T-cell (primary cell): ENCODE measurements at regions not wholly inside any gene's neighbourhood (a gene's known extent, or its start where the extent isn't known, plus 50 kb on each side); places are given as distances from the start of the nearest gene placed in this dataset.

Experiments
- ATAC-seq, 4 experiments: fragments of 200-7000 bp in 3 of 4; fragments of 150-1000 bp in 1 of 4; cut with Tn5 transposase; replicated peaks in 1 of 4; 1 replicate in 3 of 4; 2 replicates in 1 of 4; pipeline ENCODE4 v1.10.0; 2021; ENCODE audit warnings: moderate library complexity in 3 of 4, mild to moderate bottlenecking in 2 of 4, moderate number of reproducible peaks in 1 of 4
- CTCF ChIA-PET, 2 donors: fragments of 300-600 bp; sonication (Branson Sonifier 250); formaldehyde crosslinking; loops; one replicate each; lab custom pipeline; 2022; ENCODE audit warnings: antibody characterized with exemption in 2 of 2; lab: Charles Lee
- POLR2A ChIA-PET, 2 donors: fragments of 300-600 bp; sonication (Branson Sonifier 250); formaldehyde crosslinking; loops; one replicate each; lab custom pipeline; 2022; ENCODE audit warnings: antibody characterized with exemption in 2 of 2; lab: Charles Lee
- DNase-seq, 35 experiments: peaks; one replicate each; pipeline versions ENCODE4 v3.0.0 to v3.0.0-alpha.2; 2013 to 2023
- H3K27ac ChIP-seq: one replicate; pipeline ENCODE4 v1.5.1; 2013; ENCODE audit warnings: low read length
- H3K27me3 ChIP-seq, 2 experiments: replicated peaks in 1 of 2; 1 replicate in 1 of 2; 2 replicates in 1 of 2; pipeline versions ENCODE4 v1.6.1 to v1.7.0; 2013; ENCODE audit warnings: low read length in 1 of 2, mixed read lengths in 1 of 2; ENCODE audit not compliant: control insufficient read depth in 2 of 2, insufficient read depth in 2 of 2; ENCODE audit errors: extremely low read depth in 1 of 2
- H3K36me3 ChIP-seq, 2 donors: 1 replicate in 1 of 2; 2 replicates in 1 of 2; pipeline versions ENCODE4 v1.6.1 to v1.7.0; 2013; ENCODE audit warnings: low read length in 1 of 2; ENCODE audit not compliant: control insufficient read depth in 2 of 2, insufficient read depth in 1 of 2; ENCODE audit errors: extremely low read depth in 1 of 2
- H3K4me1 ChIP-seq, 2 experiments: 1 replicate in 1 of 2; 2 replicates in 1 of 2; pipeline versions ENCODE4 v1.6.1 to v1.7.0; 2013; ENCODE audit warnings: low read length in 2 of 2, mixed read lengths in 1 of 2; ENCODE audit not compliant: insufficient read depth in 2 of 2, control insufficient read depth in 1 of 2; ENCODE audit errors: extremely low read depth in 1 of 2
- H3K4me3 ChIP-seq, 2 donors: 1 replicate in 1 of 2; 2 replicates in 1 of 2; pipeline versions ENCODE4 v1.5.1 to v1.7.0; 2013; ENCODE audit warnings: mild to moderate bottlenecking in 2 of 2, low read length in 1 of 2, moderate library complexity in 1 of 2; ENCODE audit not compliant: control insufficient read depth in 1 of 2; ENCODE audit errors: extremely low read depth in 1 of 2
- H3K9me3 ChIP-seq: 2 replicates; pipeline ENCODE4 v1.7.0; 2013
- H3K27ac Mint-ChIP-seq, 2 donors: one replicate each; pipeline ENCODE4 v1.8.0; 2020 to 2021; ENCODE audit warnings: mild to moderate bottlenecking in 2 of 2, mixed read lengths in 2 of 2
- H3K27me3 Mint-ChIP-seq, 2 donors: one replicate each; pipeline ENCODE4 v1.8.0; 2021 to 2022; ENCODE audit warnings: mixed read lengths in 2 of 2
- H3K36me3 Mint-ChIP-seq: one replicate; pipeline ENCODE4 v1.8.0; 2021; ENCODE audit warnings: mixed read lengths
- H3K4me1 Mint-ChIP-seq, 3 donors: one replicate each; pipeline ENCODE4 v1.8.0; 2020 to 2022; ENCODE audit warnings: mixed read lengths in 3 of 3, mild to moderate bottlenecking in 1 of 3
- H3K4me3 Mint-ChIP-seq, 3 donors: one replicate each; pipeline ENCODE4 v1.8.0; 2020 to 2022; ENCODE audit warnings: mild to moderate bottlenecking in 3 of 3, mixed read lengths in 3 of 3, moderate library complexity in 3 of 3
- H3K9me3 Mint-ChIP-seq, 3 donors: one replicate each; pipeline ENCODE4 v1.8.0; 2020 to 2022; ENCODE audit warnings: mixed read lengths in 3 of 3
- WGBS: methylation state at CpG from one replicate; pipeline ENCODE4 v1.1.5; 2013; ENCODE audit warnings: missing lambda C conversion rate; ENCODE audit not compliant: insufficient coverage; 5-methylcytosine and 5-hydroxymethylcytosine counted together

GRCh38 chr4:13830449-13830848, 202.9 kb upstream of the BOD1L1 start:
- DNase-seq (no peak), ATAC-seq (no peak)
- H3K36me3 Mint-ChIP-seq = no peaks in the 10 kb centered on the region
- Histone ChIP-seq H3K4me1 (no peaks in the 10 kb centered on the region), H3K36me3 (no peaks in the 10 kb centered on the region), H3K9me3 (no peaks in the 10 kb centered on the region), H3K27me3 (no peaks in the 10 kb centered on the region), H3K4me3 (no peak overlapping the region), H3K27ac (no peak overlapping the region)
- ChIA-PET CTCF (no interaction called here), POLR2A (no interaction called here)
- H3K4me3 Mint-ChIP-seq = no peak overlapping the region
- no peak overlapping the region for H3K27ac Mint-ChIP-seq
- H3K9me3 Mint-ChIP-seq = peaks cover 0 to 4% (median 4%) of the 10 kb centered on the region in 3 donors
- 86% methylated on average over 2 of the region's 5 CpGs for WGBS
- H3K4me1 Mint-ChIP-seq = no peaks in the 10 kb centered on the region
- H3K27me3 Mint-ChIP-seq = peaks cover 0 to 11% of the 10 kb centered on the region in 2 donors

- Histone ChIP-seq H3K27me3 (no peaks in the 10 kb centered on the region), H3K9me3 (no peaks in the 10 kb centered on the region), H3K27ac (no peak overlapping the region), H3K36me3 (no peaks in the 10 kb centered on the region), H3K4me3 (no peak overlapping the region), H3K4me1 (no peaks in the 10 kb centered on the region)
- Mint-ChIP-seq H3K27ac (no peak overlapping the region), H3K27me3 (peaks cover 0 to 11% of the 10 kb centered on the region in 2 donors), H3K4me3 (no peak overlapping the region), H3K36me3 (no peaks in the 10 kb centered on the region), H3K9me3 (peaks cover 0 to 2% (median 0%) of the 10 kb centered on the region in 3 donors), H3K4me1 (no peaks in the 10 kb centered on the region)
- no peak for ATAC-seq
- POLR2A ChIA-PET = no interaction called here
- DNase-seq = no peak
- 33% methylated on average over 1 of the region's 4 CpGs for WGBS
- CTCF ChIA-PET = no interaction called here
Measured at GRCh38 chr4:13833171-13833804, 205.8 kb upstream of the BOD1L1 start.

GRCh38 chr4:13836946-13837912, 209.7 kb upstream of the BOD1L1 start:
- peaks cover 0 to 5% (median 3%) of the 10 kb centered on the region in 3 donors for H3K9me3 Mint-ChIP-seq
- WGBS = 33% methylated on average over 3 of the region's 6 CpGs

GRCh38 chr4:13840502-13841190, 213.1 kb upstream of the BOD1L1 start:
- Mint-ChIP-seq H3K9me3 (peaks cover 0 to 8% (median 3%) of the 10 kb centered on the region in 3 donors), H3K27me3 (peaks cover 0 to 4% of the 10 kb centered on the region in 2 donors), H3K4me3 (no peak overlapping the region), H3K36me3 (no peaks in the 10 kb centered on the region), H3K27ac (no peak overlapping the region), H3K4me1 (no peaks in the 10 kb centered on the region)
- no peaks in the 10 kb centered on the region for H3K9me3 ChIP-seq
- no peaks in the 10 kb centered on the region for H3K4me1 ChIP-seq
- POLR2A ChIA-PET = no interaction called here
- 88% methylated on average over 9 of the region's 12 CpGs for WGBS
- CTCF ChIA-PET = no interaction called here
- H3K27me3 ChIP-seq = no peaks in the 10 kb centered on the region
- DNase-seq (no peak), ATAC-seq (no peak)
- H3K4me3 ChIP-seq = no peak overlapping the region
- H3K36me3 ChIP-seq = no peaks in the 10 kb centered on the region
- H3K27ac ChIP-seq = no peak overlapping the region

More at GRCh38 chr4:13836946-13837912, 209.7 kb upstream of the BOD1L1 start:
- Histone ChIP-seq H3K36me3 (no peaks in the 10 kb centered on the region), H3K4me3 (no peak overlapping the region), H3K27me3 (no peaks in the 10 kb centered on the region), H3K4me1 (no peaks in the 10 kb centered on the region), H3K27ac (no peak overlapping the region), H3K9me3 (no peaks in the 10 kb centered on the region)
- Mint-ChIP-seq H3K27ac (no peak overlapping the region), H3K4me1 (no peaks in the 10 kb centered on the region), H3K27me3 (peaks cover 0 to 10% of the 10 kb centered on the region in 2 donors), H3K36me3 (no peaks in the 10 kb centered on the region), H3K4me3 (no peak overlapping the region)
- ChIA-PET CTCF (no interaction called here), POLR2A (no interaction called here)
- ATAC-seq (no peak), DNase-seq (no peak)

- Mint-ChIP-seq H3K36me3 (no peaks in the 10 kb centered on the region), H3K4me3 (no peak overlapping the region), H3K9me3 (peaks cover 0 to 8% (median 2%) of the 10 kb centered on the region in 3 donors), H3K27ac (no peak overlapping the region), H3K4me1 (peaks cover 0 to 14% (median 9%) of the 10 kb centered on the region in 3 donors), H3K27me3 (no peaks in the 10 kb centered on the region)
- Histone ChIP-seq H3K36me3 (no peaks in the 10 kb centered on the region), H3K4me1 (no peaks in the 10 kb centered on the region), H3K27ac (no peak overlapping the region), H3K27me3 (no peaks in the 10 kb centered on the region), H3K4me3 (no peak overlapping the region), H3K9me3 (no peaks in the 10 kb centered on the region)
- ChIA-PET CTCF (no interaction called here), POLR2A (no interaction called here)
- WGBS = no CpG with 5 or more reads among the region's 1 CpG
- ATAC-seq = no peak
- DNase-seq = no peak
Measured at GRCh38 chr4:13844740-13845139, 217.2 kb upstream of the BOD1L1 start.

GRCh38 chr4:13849778-13850177, 222.3 kb upstream of the BOD1L1 start:
- Mint-ChIP-seq H3K9me3 (peaks cover 0 to 5% (median 2%) of the 10 kb centered on the region in 3 donors), H3K27me3 (no peaks in the 10 kb centered on the region), H3K36me3 (no peaks in the 10 kb centered on the region), H3K4me1 (peaks cover 0 to 14% (median 9%) of the 10 kb centered on the region in 3 donors), H3K27ac (no peak overlapping the region), H3K4me3 (no peak overlapping the region)
- no peaks in the 10 kb centered on the region for H3K4me1 ChIP-seq
- no peak overlapping the region for H3K27ac ChIP-seq
- DNase-seq = no peak
- CTCF ChIA-PET = no interaction called here
- H3K36me3 ChIP-seq = no peaks in the 10 kb centered on the region
- ATAC-seq = no peak
- POLR2A ChIA-PET = no interaction called here
- no CpG with 5 or more reads among the region's 2 CpGs for WGBS
- no peak overlapping the region for H3K4me3 ChIP-seq
- peaks cover 0 to 2% of the 10 kb centered on the region in 2 experiments for H3K27me3 ChIP-seq
- no peaks in the 10 kb centered on the region for H3K9me3 ChIP-seq
